Raji (cell line): ENCODE measurements at regions not wholly inside any gene's neighbourhood (a gene's known extent, or its start where the extent isn't known, plus 50 kb on each side); places are given as distances from the start of the nearest gene placed in this dataset.

Source experiments
- POLR2A ChIP-seq: IDR thresholded peaks from 2 replicates; pipeline ENCODE4 v1.6.1; 2011; ENCODE audit warnings: low read depth, low read length, control low read depth; ENCODE audit not compliant: insufficient read depth

DNA sequence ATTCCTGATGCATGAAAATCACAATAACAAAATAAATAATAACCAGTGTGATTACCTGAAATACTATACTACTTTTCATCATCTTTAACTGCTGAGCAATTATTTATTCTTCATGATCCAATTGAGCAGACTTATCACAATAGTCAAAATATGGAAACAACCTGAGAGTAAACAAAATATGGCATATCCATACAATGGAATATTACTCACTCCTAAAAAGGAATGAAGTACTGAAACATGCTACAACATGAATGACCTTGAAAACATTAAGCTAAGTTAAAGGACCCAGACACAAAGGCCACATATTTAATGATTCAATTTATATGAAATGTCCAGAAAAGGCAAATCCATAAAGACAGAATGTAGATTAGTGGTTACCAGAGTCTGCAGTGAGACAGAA lies 146.8 kb downstream of the MID1IP1 start:
- no peak for TF ChIP-seq POLR2A

DNA sequence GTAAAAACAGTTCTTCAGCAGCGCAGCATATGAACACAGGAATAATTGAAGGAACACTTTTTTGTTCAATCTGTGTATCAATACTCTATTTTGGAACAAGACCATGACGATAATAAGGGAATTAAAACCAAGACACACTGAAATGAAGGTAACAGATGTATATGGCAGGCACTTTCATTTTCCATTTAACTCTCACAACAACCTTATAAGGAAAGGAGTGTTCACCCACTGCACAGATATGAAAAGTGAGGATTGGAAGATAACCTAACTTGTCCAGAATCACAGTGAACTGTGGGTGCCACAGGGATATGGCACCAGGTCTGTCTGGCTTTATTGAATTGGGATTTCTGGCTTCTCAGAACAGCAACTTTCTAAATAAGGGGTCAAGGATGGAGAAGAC lies 153.3 kb downstream of the MID1IP1 start:
- TF ChIP-seq POLR2A = no peak

DNA sequence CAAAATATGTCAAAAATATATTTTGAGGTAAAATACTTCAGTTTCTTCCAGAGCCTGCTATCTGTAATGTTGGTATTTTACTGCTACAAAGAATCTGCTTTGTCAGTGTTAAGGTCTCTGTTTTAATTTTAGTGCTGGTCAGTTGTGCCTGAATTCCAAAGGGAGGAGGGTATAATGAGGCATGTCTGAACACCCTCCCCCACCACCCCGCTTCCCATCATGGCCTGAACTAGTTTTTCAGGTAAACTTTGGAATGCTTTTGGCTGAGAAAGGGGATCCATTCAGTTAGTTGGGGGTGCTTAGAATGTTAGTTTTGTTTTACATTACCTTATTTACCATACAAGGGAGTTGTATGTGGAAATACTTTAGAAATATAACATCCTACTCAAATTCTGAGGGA lies 158.5 kb downstream of the MID1IP1 start:
- TF ChIP-seq POLR2A = no peak

DNA sequence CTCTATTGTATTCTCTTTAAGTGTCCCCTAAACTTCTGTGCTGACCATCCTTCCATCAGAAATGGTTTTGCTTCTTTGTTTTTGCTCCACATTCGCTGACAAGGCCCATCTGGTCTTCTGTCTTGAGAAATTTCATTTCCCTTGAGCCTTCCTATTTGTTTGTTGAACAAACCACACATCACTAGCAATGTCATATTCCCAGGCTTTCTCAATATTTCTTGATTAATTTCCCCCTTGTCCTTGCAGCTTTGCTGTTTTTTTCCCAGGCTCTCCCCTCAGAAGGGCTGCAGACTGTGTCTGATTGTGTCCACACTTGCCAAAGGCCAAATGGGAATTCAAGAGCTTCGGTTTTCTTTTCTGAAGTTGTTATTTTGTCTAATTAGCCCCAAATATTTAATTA lies 158.9 kb downstream of the MID1IP1 start:
- TF ChIP-seq POLR2A = no peak

- no peak for TF ChIP-seq POLR2A
Measured at GRCh38 chrX:38961936-38962335, 160.7 kb downstream of the MID1IP1 start.

- no peak for TF ChIP-seq POLR2A
Measured at GRCh38 chrX:38965888-38966287, 164.6 kb downstream of the MID1IP1 start.

GRCh38 chrX:38968344-38969216 lies 167.3 kb downstream of the MID1IP1 start:
- TF ChIP-seq POLR2A = no peak

DNA sequence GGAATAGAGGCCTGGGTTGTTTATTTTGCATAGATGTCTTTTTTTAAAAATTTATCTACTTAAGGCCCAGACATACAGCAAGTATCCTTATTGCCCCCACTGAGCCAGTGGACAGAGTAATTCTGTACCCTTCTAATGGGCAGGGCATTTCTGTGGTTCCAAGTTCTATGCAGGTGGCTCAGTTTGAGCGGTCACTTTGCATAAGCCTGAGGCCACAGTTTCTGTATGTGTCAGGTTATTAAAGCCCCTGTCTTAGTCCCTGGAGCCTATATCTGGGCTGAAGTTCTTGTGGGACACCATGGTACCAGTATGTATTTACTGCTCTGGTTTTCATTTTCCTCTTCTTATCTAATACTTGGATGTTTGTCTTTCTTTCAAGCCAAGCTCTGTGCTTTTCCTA lies 168.8 kb downstream of the MID1IP1 start:
- TF ChIP-seq POLR2A = no peak

DNA sequence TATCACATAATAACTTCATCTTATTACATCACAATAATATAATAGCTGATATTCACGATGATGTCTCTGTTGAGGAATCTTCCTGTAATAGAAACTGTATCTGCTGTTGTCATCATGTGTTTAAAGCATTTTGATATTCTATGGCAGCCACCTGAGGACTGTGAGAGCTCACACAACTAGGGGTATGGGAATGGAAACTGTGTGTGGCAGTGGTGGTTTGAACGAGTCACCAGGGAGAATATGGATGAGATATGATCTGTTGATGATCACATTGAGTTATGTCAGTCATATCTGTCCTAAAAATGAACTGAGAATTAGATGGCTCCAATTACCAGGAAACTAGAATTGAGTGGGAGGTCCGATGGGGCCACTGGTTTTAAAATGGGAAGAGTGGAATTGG lies 169.6 kb downstream of the MID1IP1 start:
- TF ChIP-seq POLR2A = no peak

DNA sequence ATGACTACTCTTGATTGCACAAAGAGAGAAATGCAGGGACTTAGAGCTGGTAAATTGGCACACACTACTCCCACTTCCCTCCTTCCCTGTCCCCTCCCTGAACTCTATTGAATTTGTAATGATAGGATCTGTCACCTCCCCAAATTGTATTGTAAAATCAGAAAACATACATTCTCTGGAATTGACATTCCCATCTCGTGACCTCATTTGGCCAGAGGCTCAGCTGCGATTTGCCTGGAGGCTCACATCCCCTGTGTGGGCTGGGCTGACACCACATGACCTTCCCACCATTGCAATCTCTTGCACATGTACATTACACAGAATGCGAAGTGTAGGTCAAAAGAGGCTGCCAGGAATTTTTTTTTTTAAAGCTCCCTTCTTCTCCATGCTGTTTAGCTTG lies 172.1 kb downstream of the MID1IP1 start:
- TF ChIP-seq POLR2A = no peak

DNA sequence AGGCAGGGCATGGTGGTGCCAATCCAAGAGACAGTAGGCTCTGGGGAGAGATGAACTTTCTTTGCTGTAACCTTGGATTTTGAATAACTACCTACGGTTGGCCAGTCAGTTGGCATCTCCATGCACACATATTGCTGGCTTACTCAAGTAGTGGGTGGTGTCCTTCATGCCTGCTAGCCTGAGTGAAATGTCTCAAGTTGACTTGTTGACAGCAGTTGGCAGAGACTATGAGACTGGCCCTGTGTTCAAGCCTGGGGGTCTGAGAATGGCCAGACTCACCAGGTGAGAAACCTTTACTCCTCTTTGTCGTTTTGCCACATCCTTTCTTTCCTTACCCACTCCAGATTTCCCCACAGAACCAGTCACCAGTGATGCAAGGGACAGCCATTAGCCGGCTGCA lies 173.3 kb downstream of the MID1IP1 start:
- TF ChIP-seq POLR2A = no peak

DNA sequence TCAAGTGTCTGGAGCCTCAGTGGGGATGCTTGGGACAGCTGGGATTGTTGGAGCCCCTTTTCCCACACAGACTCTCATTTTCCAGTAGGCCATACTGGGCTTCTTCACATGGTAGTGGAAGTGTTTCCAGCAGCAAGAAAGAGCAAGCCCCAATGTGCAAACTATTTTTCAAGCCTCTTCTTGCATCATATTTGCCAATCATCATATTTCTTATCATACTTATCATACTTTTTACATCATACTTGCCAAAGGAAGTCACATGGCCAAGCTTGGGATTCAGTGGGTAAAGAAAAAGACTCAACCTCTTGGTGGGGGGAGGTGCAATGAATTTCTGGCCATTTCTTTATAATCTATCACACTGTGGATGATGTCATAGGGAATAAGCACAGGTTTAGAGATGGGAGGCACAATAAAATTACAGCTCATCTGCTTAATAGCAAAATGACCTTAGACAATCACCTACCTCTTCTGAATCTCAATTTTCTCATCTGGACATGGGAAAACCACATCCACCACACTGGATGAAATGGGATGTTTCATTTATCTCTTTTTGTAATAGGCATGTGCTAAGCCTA lies 174.2 kb downstream of the MID1IP1 start:
- TF ChIP-seq POLR2A = no peak

- TF ChIP-seq POLR2A = no peak
Measured at GRCh38 chrX:38982370-38982769, 181.1 kb downstream of the MID1IP1 start.

GRCh38 chrX:38982843-38983242 lies 181.6 kb downstream of the MID1IP1 start:
- no peak for TF ChIP-seq POLR2A

DNA sequence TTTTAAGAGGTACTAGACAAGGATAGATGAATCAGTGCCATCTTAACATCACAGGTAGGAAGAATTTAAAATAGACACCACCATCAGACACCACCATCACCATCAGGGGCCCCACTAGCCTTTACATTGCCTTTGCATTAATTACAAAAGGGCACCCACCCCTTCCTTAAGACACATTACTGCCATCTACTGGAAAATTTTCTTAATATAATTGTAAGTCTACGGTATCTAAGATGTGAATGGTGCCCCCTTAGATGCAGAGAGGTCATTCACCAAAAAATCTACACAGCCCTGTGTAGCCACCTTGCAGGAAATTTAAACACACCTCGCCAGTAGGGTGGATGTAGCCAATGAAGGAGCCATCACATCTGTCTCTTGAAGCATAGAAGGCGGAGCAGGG lies 184.1 kb downstream of the MID1IP1 start:
- no peak for TF ChIP-seq POLR2A

DNA sequence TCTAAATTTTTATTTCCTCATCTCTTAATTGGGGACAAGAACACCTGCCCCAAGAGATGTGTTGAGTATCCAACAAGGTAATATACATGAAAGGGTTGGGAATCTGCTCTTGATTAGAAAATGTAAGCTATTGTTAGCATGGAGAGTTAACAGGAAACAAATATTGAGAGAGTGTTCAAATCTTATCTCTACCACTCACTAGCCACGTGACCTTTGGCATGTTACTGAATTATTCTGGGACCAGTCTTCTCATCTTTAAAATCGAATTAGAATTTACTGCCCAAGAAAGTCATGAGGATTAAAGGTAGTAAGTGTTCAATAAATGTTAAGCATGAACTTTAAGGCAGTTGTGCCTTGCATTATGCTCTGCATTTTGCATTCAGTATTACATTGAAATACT lies 184.7 kb downstream of the MID1IP1 start:
- no peak for TF ChIP-seq POLR2A

DNA sequence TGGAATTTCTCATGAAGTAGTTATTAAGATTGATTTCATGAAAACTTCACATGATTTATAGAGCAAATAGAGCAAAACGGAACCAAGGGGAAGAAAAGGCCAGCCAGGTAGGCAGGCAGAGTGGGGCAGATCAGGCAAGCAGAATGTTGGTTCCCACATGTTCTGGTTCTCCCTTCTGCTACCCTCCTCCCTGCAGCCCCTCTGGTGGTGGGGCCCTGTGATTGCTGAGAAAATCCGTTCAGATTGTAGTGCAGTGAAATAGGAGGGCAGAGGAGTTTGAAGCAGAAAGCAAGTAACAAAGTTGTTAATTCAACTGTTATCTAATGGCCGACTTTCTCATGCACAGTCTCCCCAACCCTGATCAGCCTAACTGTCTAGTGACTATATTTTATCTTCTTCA lies 185.3 kb downstream of the MID1IP1 start:
- no peak for TF ChIP-seq POLR2A
